Stimulated activated naive CD8-positive, alpha-beta T cell treated with anti-CD3 and anti-CD28 coated beads, Interleukin-15, amount 100 ng/mL, for 72 hours (primary cell): ENCODE measurements at regions not wholly inside any gene's neighbourhood (a gene's known extent, or its start where the extent isn't known, plus 50 kb on each side); places are given as distances from the start of the nearest gene placed in this dataset.

ENCODE experiments used
- ATAC-seq: fragments of 150-1000 bp; cut with Tn5 transposase; 2 replicates; pipeline ENCODE4 v1.10.0; 2021; ENCODE audit warnings: mild to moderate bottlenecking, moderate library complexity
- DNase-seq, 2 donors: peaks; one replicate each; pipeline ENCODE4 v3.0.0; 2021 to 2022
- H3K27ac Mint-ChIP-seq, 2 donors: one replicate each; pipeline ENCODE4 v1.8.0; 2022; ENCODE audit warnings: mild to moderate bottlenecking in 2 of 2, mixed read lengths in 2 of 2, moderate library complexity in 2 of 2
- H3K27me3 Mint-ChIP-seq: one replicate; pipeline ENCODE4 v1.8.0; 2022; ENCODE audit warnings: mixed read lengths
- H3K4me1 Mint-ChIP-seq: one replicate; pipeline ENCODE4 v1.8.0; 2022; ENCODE audit warnings: mild to moderate bottlenecking, mixed read lengths
- H3K4me3 Mint-ChIP-seq, 2 donors: one replicate each; pipeline ENCODE4 v1.8.0; 2022; ENCODE audit warnings: mild to moderate bottlenecking in 2 of 2, mixed read lengths in 2 of 2, moderate library complexity in 1 of 2
- H3K9me3 Mint-ChIP-seq, 2 donors: one replicate each; pipeline ENCODE4 v1.8.0; 2022; ENCODE audit warnings: mixed read lengths in 2 of 2

DNA sequence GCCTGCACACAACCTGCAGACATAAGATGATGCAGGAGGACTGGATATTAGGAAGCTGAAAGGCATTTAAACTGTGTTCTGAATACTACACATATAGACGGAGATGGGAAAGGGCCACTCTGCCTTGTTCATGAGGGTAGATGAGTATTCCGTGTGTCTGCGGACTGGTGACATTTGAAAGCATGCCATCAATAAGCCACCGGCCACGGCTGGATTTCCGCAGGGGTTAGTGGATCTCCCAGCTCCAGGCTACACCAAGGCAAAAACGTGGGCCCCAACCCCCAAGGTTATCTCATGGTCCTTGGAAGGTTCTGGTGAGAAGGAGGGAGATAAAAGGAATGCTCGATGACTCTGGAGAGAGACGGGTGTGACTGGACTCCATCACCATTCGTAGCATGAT is 78.6 kb upstream of the THBS2 start:
- peaks cover 42% of the 10 kb centered on the region for H3K27me3 Mint-ChIP-seq
- no peak overlapping the region for H3K4me3 Mint-ChIP-seq
- no peaks in the 10 kb centered on the region for H3K4me1 Mint-ChIP-seq
- no peak overlapping the region for H3K27ac Mint-ChIP-seq
- DNase-seq (no peak), ATAC-seq (no peak)
- H3K9me3 Mint-ChIP-seq, result no peaks in the 10 kb centered on the region

DNA sequence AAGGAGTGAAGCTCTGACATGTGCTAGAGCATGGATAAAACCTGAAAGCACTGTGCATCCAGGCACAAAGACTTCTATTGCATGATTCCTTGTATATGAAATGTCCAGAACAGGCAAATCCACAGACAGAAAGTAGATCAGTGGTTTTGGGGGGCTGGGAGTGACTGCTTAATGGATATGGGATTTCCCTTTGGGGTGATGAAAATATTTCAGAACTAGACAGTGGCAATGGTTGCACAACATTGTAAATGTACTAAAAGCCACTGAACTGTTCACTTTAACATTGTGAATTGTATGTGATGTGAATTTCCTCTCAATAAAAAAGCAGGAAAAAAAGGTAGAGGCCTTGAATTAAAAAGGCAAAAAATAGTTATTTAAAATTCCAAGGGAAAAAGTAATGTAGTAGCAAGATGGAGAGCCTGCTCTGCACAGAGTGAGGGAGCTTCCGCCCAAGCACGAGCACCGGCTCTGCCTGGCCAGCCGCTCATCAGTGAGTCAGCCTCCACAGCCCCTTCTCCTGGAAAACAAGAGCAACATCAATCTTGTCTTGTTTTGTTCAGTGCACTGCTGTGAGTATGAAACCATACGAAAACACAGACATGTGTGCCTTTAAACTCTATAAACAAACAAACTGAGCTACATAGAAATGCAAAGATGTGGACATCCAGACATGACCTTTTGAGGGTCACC is 74.6 kb upstream of the THBS2 start:
- Mint-ChIP-seq H3K4me1 (no peaks in the 10 kb centered on the region), H3K27ac (no peak overlapping the region), H3K9me3 (no peaks in the 10 kb centered on the region), H3K27me3 (peaks cover 49% of the 10 kb centered on the region), H3K4me3 (no peak overlapping the region)
- ATAC-seq, result no peak
- DNase-seq, result no peak

DNA sequence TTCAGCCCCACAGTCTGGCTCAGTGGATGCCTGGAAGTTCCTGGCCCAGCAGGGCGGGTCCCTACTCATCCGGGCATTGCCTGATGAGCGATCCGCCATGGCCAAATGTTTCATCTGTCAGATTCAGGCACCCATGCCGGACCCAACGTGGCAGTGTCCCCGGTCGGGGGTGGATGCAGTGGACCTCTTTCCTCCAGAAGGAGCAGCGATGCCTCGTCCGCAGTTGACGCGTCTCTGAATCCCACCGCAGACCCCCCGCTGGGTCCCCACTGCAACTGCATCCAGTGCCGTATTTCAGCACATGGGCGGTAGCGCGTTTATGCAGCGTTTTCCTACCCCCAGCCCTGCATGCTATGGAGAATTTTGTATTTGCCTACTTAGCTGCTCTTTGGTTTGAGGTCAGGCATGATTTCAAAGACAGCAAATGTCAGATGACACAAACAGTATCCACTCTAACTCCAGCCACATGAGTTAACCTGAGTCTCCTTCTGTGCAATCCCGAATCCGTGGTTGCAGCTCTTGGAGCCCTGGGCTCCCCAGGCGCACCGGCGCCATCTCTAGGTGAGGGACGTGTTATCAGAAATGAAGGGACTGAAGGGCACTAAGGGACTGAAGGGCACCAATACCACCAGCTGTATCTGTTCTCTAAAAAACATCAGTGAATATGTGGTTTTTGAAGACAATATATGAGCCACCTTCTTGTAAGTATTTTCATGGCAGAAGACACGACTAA is 72.6 kb upstream of the THBS2 start:
- Mint-ChIP-seq H3K4me1 (no peaks in the 10 kb centered on the region), H3K4me3 (no peak overlapping the region), H3K27me3 (peaks cover 46% of the 10 kb centered on the region), H3K9me3 (no peaks in the 10 kb centered on the region), H3K27ac (no peak overlapping the region)
- ATAC-seq (no peak), DNase-seq (no peak)

DNA sequence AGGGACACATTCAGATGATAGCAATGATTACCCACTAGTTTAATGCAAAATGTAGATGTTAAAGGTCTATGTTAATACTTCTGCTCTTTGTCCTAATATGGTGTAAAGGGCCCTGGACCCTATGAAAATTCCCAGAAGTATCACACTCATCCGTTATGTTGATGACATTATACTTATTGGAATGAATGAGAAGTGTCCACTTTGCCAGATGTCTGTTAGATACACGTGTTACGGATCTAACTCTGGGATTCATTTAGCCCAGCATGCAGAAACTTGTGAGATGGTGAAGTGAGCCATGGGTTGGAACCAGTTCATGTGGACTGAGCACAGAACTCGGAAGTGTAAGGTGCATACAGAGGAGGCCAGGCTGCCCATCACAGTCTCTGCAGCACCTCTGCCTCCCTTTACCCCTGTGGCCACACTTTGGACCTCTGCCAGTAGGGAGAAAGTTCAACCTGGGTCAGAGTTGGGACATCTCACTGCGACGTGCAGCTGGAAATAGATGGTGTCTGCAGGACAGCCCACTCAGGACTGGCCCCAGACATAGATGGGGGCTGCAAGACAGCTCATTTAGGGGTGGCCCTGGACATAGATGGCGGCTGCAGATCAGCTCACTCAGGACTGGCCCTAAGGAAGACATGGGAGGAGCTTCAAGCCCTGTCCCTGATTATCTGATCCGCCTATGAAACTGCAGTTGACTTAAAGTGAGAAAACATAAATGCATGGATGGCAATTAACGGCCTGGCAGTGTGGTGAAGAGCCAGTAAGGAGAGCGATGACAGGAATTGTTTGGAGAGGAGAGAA is 71.2 kb upstream of the THBS2 start:
- H3K27ac Mint-ChIP-seq, result no peak overlapping the region
- peaks cover 39% of the 10 kb centered on the region for H3K27me3 Mint-ChIP-seq
- no peak for ATAC-seq
- no peak overlapping the region for H3K4me3 Mint-ChIP-seq
- no peak for DNase-seq
- no peaks in the 10 kb centered on the region for H3K4me1 Mint-ChIP-seq
- H3K9me3 Mint-ChIP-seq, result no peaks in the 10 kb centered on the region

DNA sequence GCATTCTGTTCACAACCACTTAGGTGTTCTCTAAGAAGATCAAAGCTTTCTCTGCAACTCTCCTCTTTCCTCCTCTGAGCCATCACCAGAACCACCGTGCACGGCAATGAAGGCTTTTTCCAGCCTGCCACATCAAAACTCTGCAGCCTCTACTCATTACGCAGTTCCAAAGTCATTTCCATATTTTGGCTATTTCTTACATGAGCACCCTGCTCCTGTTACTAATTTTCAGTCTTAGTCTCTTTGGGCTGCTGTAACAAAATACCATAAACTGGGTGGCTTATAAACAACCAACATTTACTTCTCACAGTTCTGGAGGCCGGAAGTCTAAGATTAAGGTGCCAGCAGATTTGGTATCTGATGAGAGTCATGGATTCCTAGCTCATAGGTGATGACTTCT is 70.4 kb upstream of the THBS2 start:
- DNase-seq, result no peak
- ATAC-seq, result no peak
- no peak overlapping the region for H3K27ac Mint-ChIP-seq
- H3K4me3 Mint-ChIP-seq, result no peak overlapping the region
- peaks cover 32% of the 10 kb centered on the region for H3K27me3 Mint-ChIP-seq
- H3K4me1 Mint-ChIP-seq, result no peaks in the 10 kb centered on the region
- H3K9me3 Mint-ChIP-seq, result no peaks in the 10 kb centered on the region

DNA sequence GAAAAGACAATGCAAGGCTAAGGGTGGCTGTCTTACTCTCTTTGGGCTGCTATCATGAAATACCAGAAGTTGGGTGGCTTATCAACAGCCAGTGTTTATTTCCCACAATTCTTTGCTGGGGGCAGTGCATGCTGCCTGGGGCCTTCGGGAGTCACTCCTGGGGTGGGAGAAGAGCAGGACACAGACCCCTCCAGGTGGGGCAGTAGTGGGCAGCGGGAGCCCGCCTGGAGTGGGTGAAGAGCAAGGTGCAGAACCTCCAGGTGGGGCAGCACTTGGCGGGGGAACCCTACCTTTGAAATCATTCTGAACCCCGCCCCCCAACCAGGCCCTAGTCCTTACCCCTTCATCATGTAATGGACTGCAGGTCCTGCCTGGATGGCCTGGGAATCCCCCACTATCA is 69.6 kb upstream of the THBS2 start:
- ATAC-seq (no peak), DNase-seq (no peak)
- Mint-ChIP-seq H3K9me3 (no peaks in the 10 kb centered on the region), H3K4me1 (no peaks in the 10 kb centered on the region), H3K4me3 (no peak overlapping the region), H3K27ac (no peak overlapping the region), H3K27me3 (peaks cover 32% of the 10 kb centered on the region)

DNA sequence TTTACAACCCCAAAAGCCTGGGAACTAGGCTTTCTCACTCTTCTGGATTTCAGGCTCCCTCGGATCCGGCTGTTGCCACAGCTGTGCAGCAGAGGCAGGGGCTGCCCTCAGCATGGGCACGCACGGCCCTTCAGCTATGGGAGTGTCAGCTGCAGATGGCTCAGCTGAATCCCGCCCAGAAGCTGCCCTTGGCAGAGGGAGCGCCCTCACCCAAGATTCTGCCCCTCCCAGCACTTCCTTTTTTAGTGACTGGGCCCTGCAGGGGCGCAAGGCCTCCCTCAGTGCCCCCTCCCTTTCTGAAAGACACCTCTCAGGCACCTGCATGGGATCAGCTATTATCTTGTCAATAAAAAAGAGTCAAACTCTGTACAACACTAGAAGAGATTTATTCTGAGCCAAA is 67.9 kb upstream of the THBS2 start:
- Mint-ChIP-seq H3K27me3 (peaks cover 15% of the 10 kb centered on the region), H3K4me1 (no peaks in the 10 kb centered on the region), H3K4me3 (no peak overlapping the region), H3K27ac (peak overlapping the region in 1 of 2 donors; percentile 72), H3K9me3 (no peaks in the 10 kb centered on the region)
- DNase-seq, result no peak
- no peak for ATAC-seq

DNA sequence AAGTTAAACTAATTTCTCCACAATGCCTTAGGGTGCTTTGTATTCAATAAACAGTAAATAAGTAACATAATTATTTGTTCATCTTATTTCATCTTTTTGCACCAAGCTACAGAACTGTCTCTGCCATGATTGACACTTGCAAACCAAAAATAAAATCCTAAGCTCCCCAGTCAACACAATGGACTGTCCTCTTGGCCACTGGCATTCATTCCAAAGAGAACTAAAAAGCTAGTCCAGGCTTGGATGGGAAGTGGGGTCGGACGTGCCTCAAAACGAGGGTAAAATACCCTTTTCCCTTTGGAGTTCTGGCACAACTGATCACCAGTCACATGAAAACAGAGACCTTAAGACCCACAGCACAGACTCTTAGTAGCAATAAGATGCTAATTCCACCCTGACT is 66.4 kb upstream of the THBS2 start:
- Mint-ChIP-seq H3K9me3 (no peaks in the 10 kb centered on the region), H3K4me3 (no peak overlapping the region), H3K27me3 (peaks cover 15% of the 10 kb centered on the region), H3K4me1 (no peaks in the 10 kb centered on the region), H3K27ac (no peak overlapping the region)
- no peak for ATAC-seq
- DNase-seq, result no peak

DNA sequence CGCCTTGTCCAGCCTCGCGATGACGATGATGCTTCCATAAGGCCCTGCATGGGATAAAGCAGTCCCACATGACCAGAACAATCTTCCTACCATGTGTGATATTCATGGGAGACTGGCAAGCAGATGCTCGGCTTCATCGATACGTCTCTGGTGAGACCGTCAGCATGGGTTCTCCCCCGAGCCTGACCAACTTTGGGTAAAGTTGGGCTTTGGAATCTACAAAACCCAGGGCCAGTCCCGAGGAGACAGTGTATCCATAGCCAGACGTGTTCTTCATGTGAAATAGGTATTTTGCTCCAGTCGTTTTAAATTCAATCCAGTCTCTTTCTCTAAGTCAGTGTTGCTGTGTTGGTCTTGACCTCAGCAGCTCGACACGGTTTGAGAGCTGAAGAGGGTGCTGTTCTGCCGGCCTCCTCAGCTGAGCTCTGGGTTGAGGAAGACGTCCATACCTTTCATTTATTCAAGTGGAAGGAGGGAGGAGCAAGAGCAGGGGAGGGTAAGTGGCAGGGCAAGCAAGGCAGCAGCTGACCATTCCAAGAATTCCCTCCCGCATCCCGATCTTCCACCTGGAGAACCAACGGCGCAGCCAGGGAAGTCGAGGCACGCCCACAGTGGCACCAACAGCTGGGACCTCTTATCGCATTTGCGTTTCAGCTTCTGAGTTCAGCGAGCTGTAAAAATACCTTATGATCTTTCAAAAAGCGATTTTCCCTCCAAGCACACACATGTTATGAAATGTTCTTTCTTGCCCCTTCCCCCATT is 64.0 kb upstream of the THBS2 start:
- Mint-ChIP-seq H3K4me1 (no peaks in the 10 kb centered on the region), H3K27me3 (peaks cover 15% of the 10 kb centered on the region), H3K4me3 (no peak overlapping the region), H3K9me3 (no peaks in the 10 kb centered on the region), H3K27ac (no peak overlapping the region)
- ATAC-seq (no peak), DNase-seq (no peak)

DNA sequence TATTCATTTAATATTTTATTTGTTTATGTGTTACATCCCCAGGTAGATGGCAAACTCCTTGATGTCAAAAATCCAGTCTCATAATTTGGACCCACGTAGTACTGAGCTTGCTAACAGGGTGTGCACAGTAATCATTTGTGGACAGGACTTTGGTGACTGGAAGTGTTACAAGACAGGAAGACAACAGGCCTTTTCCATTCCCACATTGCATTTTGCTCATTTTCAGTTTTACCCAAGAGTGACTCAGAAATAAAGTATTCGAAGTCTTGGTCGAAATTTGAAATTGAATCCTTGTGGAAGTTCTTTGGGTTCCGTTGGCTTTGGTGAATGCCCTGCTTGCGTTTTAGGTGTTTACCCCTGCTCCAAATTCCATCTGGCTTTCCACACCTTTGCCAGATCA is 63.0 kb upstream of the THBS2 start:
- no peak overlapping the region for H3K4me3 Mint-ChIP-seq
- DNase-seq (no peak), ATAC-seq (no peak)
- no peaks in the 10 kb centered on the region for H3K9me3 Mint-ChIP-seq
- no peaks in the 10 kb centered on the region for H3K4me1 Mint-ChIP-seq
- peaks cover 11% of the 10 kb centered on the region for H3K27me3 Mint-ChIP-seq
- no peak overlapping the region for H3K27ac Mint-ChIP-seq

DNA sequence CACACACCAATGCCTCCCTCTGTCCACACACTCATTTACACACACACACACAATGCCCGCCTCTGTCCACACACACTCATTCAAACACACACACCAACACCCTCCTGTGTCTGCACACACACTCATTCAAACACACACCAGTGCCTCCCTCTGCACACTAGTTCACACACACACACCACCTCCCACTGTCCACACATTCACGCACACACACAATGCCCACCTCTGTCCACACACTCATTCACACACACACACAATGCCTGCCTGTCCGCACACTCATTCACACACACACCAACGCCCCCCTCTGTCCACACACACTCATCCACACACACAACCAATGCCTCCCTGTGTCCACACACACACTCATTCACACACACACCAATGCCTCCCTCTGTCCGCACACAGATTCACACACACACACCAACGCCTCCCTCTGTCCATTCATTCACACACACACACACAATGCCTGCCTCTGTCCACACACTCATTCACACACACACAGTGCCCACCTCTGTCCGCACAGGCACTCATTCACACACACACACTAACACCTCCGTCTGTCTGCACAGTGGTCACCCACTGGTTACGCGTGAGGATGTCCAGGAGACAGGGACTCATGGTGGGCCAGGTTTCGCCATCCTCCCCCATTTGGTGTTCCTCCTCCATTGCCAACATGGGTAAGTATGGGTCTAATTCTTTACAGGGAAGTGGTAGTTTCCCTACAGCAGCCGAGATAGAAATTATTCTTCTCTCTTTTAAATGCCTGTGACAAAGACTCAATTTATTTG is 62.4 kb upstream of the THBS2 start:
- peaks cover 5% of the 10 kb centered on the region for H3K27me3 Mint-ChIP-seq
- no peak for ATAC-seq
- no peak overlapping the region for H3K4me3 Mint-ChIP-seq
- H3K9me3 Mint-ChIP-seq, result no peaks in the 10 kb centered on the region
- no peak overlapping the region for H3K27ac Mint-ChIP-seq
- DNase-seq, result no peak
- no peaks in the 10 kb centered on the region for H3K4me1 Mint-ChIP-seq

DNA sequence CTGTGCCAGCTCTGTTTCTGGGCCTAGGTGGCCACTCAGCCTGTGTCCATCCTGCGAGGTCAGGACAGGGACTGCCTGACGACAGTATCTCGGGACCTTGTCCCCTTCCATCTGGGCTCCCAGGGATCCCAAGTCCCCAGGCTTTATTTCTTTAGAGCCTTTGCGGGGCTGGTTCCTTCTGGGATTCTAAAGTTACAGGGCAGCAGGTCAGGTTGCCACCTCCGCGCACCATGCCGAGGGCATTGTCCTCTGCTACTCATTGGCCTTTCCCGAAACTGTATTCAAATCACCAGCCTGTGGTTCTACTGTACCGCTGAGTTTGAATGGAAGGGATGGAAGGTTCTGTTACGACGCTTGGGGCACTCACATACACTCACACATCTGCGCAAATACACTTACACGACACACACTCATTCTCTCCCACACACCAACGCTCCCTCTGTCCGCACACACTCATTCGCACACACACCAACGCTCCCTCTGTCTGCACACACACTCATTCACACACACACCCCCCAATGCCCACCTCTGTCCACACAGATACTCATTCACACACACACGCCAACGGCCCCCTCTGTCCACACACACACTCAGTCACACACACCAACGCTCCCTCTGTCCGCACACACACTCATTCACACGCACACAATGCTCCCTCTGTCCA is 59.8 kb upstream of the THBS2 start:
- H3K4me3 Mint-ChIP-seq, result no peak overlapping the region
- H3K27ac Mint-ChIP-seq, result no peak overlapping the region
- no peak for DNase-seq
- H3K4me1 Mint-ChIP-seq, result no peaks in the 10 kb centered on the region
- H3K27me3 Mint-ChIP-seq, result peaks cover 3% of the 10 kb centered on the region
- no peak for ATAC-seq
- H3K9me3 Mint-ChIP-seq, result no peaks in the 10 kb centered on the region

DNA sequence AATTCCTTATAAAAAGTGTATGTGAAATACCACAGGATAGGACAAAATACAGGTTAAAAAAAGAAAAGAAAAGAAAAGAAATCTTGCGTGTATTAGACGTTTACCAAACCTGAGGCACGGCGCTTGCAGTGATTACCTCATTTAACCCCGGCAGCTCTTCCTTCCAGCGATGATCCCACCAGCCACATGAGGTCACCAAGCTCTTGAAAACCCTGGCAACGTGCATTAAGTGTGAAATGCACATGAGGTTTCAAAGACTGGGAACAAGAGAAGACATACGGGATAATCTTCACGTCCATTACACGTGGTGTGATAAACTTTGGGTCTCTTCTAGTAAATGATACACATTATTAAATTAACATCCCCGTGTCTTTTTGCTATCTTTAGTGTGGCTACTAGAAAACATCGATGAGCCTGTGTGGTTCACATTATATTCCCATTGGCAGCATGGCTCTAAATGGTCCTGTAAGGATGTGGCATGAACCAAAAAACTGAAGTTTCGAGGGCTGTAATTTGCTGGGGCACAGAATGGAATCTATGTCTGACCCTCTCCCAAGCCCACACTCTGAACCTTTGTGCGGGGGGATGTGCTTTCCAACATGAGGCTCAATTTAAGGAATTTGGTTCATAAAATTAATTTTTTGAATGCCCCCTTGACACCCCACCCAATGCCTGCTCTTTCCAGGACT is 59.2 kb upstream of the THBS2 start:
- Mint-ChIP-seq H3K27me3 (peaks cover 9% of the 10 kb centered on the region), H3K27ac (no peak overlapping the region), H3K4me3 (no peak overlapping the region), H3K4me1 (no peaks in the 10 kb centered on the region), H3K9me3 (no peaks in the 10 kb centered on the region)
- no peak for DNase-seq
- ATAC-seq, result no peak

DNA sequence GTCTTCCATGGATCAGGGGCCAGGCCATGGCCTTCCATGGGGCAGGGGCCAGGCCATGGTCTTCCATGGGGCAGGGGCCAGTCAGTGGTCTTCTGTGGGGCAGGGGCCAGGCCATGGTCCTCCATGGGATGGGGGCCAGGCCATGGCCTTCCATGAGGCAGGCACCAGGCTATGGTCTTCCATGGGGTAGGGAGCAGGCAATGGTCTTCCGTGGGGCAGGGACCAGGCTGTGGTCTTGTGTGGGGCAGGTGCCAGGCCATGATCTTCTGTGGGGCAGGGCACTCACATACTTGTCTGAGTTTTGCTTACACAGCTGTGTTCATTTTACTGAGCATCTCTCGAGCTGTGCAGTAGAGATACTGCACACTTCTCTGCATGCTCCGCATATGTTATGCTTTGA is 57.3 kb upstream of the THBS2 start:
- Mint-ChIP-seq H3K27ac (no peak overlapping the region), H3K9me3 (no peaks in the 10 kb centered on the region), H3K27me3 (peaks cover 11% of the 10 kb centered on the region), H3K4me1 (no peaks in the 10 kb centered on the region), H3K4me3 (no peak overlapping the region)
- DNase-seq, result no peak
- peak; percentile 12 for ATAC-seq
